IMR-90 (cell line): ENCODE measurements at regions not wholly inside any gene's neighbourhood (a gene's known extent, or its start where the extent isn't known, plus 50 kb on each side); places are given as distances from the start of the nearest gene placed in this dataset.

Source experiments
- ATAC-seq: fragments of 200-7000 bp; cut with Tn5 transposase; 2 replicates; pipeline ENCODE4 v1.9.1; 2020; ENCODE audit warnings: low read depth, mild to moderate bottlenecking, moderate library complexity
- BruUV-seq: library from RNA; stranded (reverse); fragments of 400-500 nt; replicated peaks from 2 replicates; lab custom pipeline; 2021; lab: Mats Ljungman, UMichigan
- CTCF ChIA-PET: fragments of 300-600 bp; formaldehyde crosslinking; extraction: SDS; loops from one replicate; lab custom pipeline; 2021; ENCODE audit warnings: antibody characterized with exemption; lab: Yijun Ruan, JAX
- POLR2A ChIA-PET: fragments of 300-600 bp; sonication (Branson Sonifier 250); formaldehyde crosslinking; loops from one replicate; lab custom pipeline; 2022; ENCODE audit warnings: antibody characterized with exemption; ENCODE audit not compliant: unreplicated experiment; lab: Charles Lee
- DNase-seq: peaks from one replicate; pipeline ENCODE4 v3.0.0; 2013
- H2AFZ ChIP-seq: replicated peaks from 2 replicates; pipeline ENCODE3; 2013; ENCODE audit warnings: low read length, mild to moderate bottlenecking; ENCODE audit not compliant: poor library complexity
- H2AK5ac ChIP-seq: 2 replicates; pipeline ENCODE4 v1.6.1; 2013; ENCODE audit warnings: low read depth, low read length, inconsistent platforms
- H2AK9ac ChIP-seq: replicated peaks from 2 replicates; pipeline ENCODE3; 2013; ENCODE audit warnings: mild to moderate bottlenecking, low read depth, low read length, moderate library complexity; ENCODE audit not compliant: poor library complexity
- H2BK120ac ChIP-seq: 2 replicates; pipeline ENCODE4 v1.6.1; 2013; ENCODE audit warnings: low read depth, low read length, inconsistent platforms
- H2BK15ac ChIP-seq: 3 replicates; pipeline ENCODE4 v1.6.1; 2013; ENCODE audit warnings: low read depth, low read length, inconsistent platforms
- H2BK20ac ChIP-seq: 2 replicates; pipeline ENCODE4 v1.6.1; 2013; ENCODE audit warnings: low read depth, mild to moderate bottlenecking, inconsistent platforms, low read length, moderate library complexity
- H2BK5ac ChIP-seq: 2 replicates; pipeline ENCODE4 v1.6.1; 2013; ENCODE audit warnings: mild to moderate bottlenecking, low read depth, low read length, inconsistent platforms; ENCODE audit not compliant: poor library complexity, severe bottlenecking
- H3K14ac ChIP-seq: replicated peaks from 2 replicates; pipeline ENCODE4 v1.6.1; 2013; ENCODE audit warnings: low read depth, low read length, inconsistent platforms
- H3K18ac ChIP-seq: 2 replicates; pipeline ENCODE4 v1.6.1; 2013; ENCODE audit warnings: low read depth, low read length, control low read depth
- H3K23ac ChIP-seq: 2 replicates; pipeline ENCODE4 v1.6.1; 2013; ENCODE audit warnings: low read depth, low read length, inconsistent platforms
- H3K27ac ChIP-seq: 2 replicates; pipeline ENCODE4 v1.5.1; 2013; ENCODE audit warnings: mild to moderate bottlenecking, control low read depth, low read length; ENCODE audit not compliant: insufficient read depth
- H3K27me3 ChIP-seq: 2 replicates; pipeline ENCODE4 v1.6.1; 2013; ENCODE audit warnings: low read length; ENCODE audit not compliant: control insufficient read depth, insufficient read depth
- H3K36me3 ChIP-seq: 2 replicates; pipeline ENCODE4 v1.6.1; 2013; ENCODE audit warnings: low read length, mixed read lengths; ENCODE audit not compliant: control insufficient read depth, insufficient read depth
- H3K4ac ChIP-seq: 2 replicates; pipeline ENCODE4 v1.6.1; 2013; ENCODE audit warnings: low read depth, low read length, inconsistent platforms
- H3K4me1 ChIP-seq: 2 replicates; pipeline ENCODE4 v1.6.1; 2013; ENCODE audit warnings: low read length, mixed read lengths; ENCODE audit not compliant: control insufficient read depth, insufficient read depth
- H3K4me2 ChIP-seq: 2 replicates; pipeline ENCODE4 v1.6.1; 2013; ENCODE audit warnings: low read depth, mild to moderate bottlenecking, control low read depth, low read length, moderate library complexity
- H3K4me3 ChIP-seq: 2 replicates; pipeline ENCODE4 v1.5.1; 2013; ENCODE audit warnings: low read depth, mild to moderate bottlenecking, control low read depth, low read length, moderate library complexity; ENCODE audit not compliant: insufficient read depth
- H3K56ac ChIP-seq: 2 replicates; pipeline ENCODE4 v1.6.1; 2013; ENCODE audit warnings: low read length, inconsistent platforms; ENCODE audit not compliant: insufficient read depth; ENCODE audit errors: extremely low read depth
- H3K79me1 ChIP-seq, 2 experiments: 2 replicates each; pipeline ENCODE4 v1.6.1; 2013; ENCODE audit warnings: low read length in 2 of 2, inconsistent platforms in 1 of 2, low read depth in 1 of 2
- H3K9ac ChIP-seq: 2 replicates; pipeline ENCODE4 v1.6.1; 2013; ENCODE audit warnings: low read depth, low read length, control low read depth
- H3K9me1 ChIP-seq: 2 replicates; pipeline ENCODE4 v1.6.1; 2013; ENCODE audit warnings: low read length, inconsistent platforms; ENCODE audit not compliant: insufficient read depth
- H3K9me3 ChIP-seq: 2 replicates; pipeline ENCODE4 v1.6.1; 2013; ENCODE audit warnings: low read length; ENCODE audit not compliant: control insufficient read depth, insufficient read depth
- H4K20me1 ChIP-seq: 2 replicates; pipeline ENCODE4 v1.6.1; 2013; ENCODE audit warnings: low read length, inconsistent platforms; ENCODE audit not compliant: insufficient read depth
- H4K5ac ChIP-seq: 2 replicates; pipeline ENCODE4 v1.6.1; 2013; ENCODE audit warnings: mild to moderate bottlenecking, low read depth, low read length, control low read depth
- H4K8ac ChIP-seq, 2 experiments: 2 replicates each; pipeline ENCODE4 v1.6.1; 2013; ENCODE audit warnings: low read depth in 2 of 2, low read length in 2 of 2, control low read depth in 1 of 2, inconsistent platforms in 1 of 2
- H4K91ac ChIP-seq: 2 replicates; pipeline ENCODE4 v1.6.1; 2013; ENCODE audit warnings: low read depth, low read length, inconsistent platforms; ENCODE audit not compliant: insufficient read depth
- CHD1 ChIP-seq: IDR thresholded peaks from 2 replicates; pipeline ENCODE4 v1.6.1; 2012; ENCODE audit warnings: low read depth, low read length, improper control_type of control experiment
- MAZ ChIP-seq: IDR thresholded peaks from 2 replicates; pipeline ENCODE4 v1.6.1; 2012; ENCODE audit warnings: low read depth, mild to moderate bottlenecking, low read length, improper control_type of control experiment, moderate library complexity, borderline replicate concordance
- POLR2A ChIP-seq: IDR thresholded peaks from 2 replicates; pipeline ENCODE4 v1.6.1; 2012; ENCODE audit warnings: mild to moderate bottlenecking, low read depth, low read length
- RFX5 ChIP-seq: IDR thresholded peaks from 2 replicates; pipeline ENCODE4 v1.8.0; 2012; ENCODE audit warnings: low read depth, mild to moderate bottlenecking, low read length, moderate library complexity
- USF2 ChIP-seq: fragments of 150-350 bp; IDR thresholded peaks from 2 replicates; pipeline ENCODE4 v1.6.1; 2017; ENCODE audit warnings: mild to moderate bottlenecking, antibody characterized with exemption, low read length, low read depth
- WGBS, 2 experiments: methylation state at CpG; one replicate each; pipeline versions ENCODE4 v1.1.5 to v1.1.7; 2013; ENCODE audit warnings: missing lambda C conversion rate in 2 of 2; ENCODE audit not compliant: insufficient read length in 1 of 2; ENCODE audit errors: extremely low coverage in 2 of 2; 5-methylcytosine and 5-hydroxymethylcytosine counted together
- dilution Hi-C: fragments of 300-500 bp; cut with HindIII; formaldehyde crosslinking; loops from one replicate; pipeline ENCODE4 v1.14.3; 2018; ENCODE audit warnings: low sequenced_read_pairs; ENCODE audit not compliant: unreplicated experiment
- in situ Hi-C: fragments of 300-500 bp; cut with MboI; formaldehyde crosslinking; loops from 3 replicates; pipeline ENCODE4 v1.14.3; 2019; ENCODE audit warnings: low sequenced_read_pairs, inconsistent platforms, mixed read lengths
- intact Hi-C: fragments of 100-400 bp; cut with micrococcal nuclease; formaldehyde crosslinking; loops from 2 replicates; pipeline ENCODE4 v1.10.0; 2022
- TF ChIP-seq, protein P1 (sequence below): fragments of 150-350 bp; IDR thresholded peaks from 2 replicates; pipeline ENCODE4 v1.6.1; 2016; ENCODE audit warnings: low read depth, mild to moderate bottlenecking, low read length, moderate library complexity, borderline replicate concordance

GRCh38 chr6:16061818-16062217 lies 67.1 kb upstream of the MYLIP start:
- Histone ChIP-seq H4K5ac (no peak overlapping the region), H3K4me2 (no peak overlapping the region), H2AK9ac (no peak overlapping the region), H3K9me3 (no peaks in the 10 kb centered on the region), H3K23ac (no peak overlapping the region), H4K91ac (no peak overlapping the region), H4K8ac (no peak overlapping the region), H2BK120ac (no peak overlapping the region), H3K4me3 (no peak overlapping the region), H2BK20ac (no peak overlapping the region), H3K4ac (no peak overlapping the region), H2AFZ (no peak overlapping the region), H2BK5ac (no peak overlapping the region), H3K18ac (no peak overlapping the region), H3K27me3 (peaks cover 11% of the 10 kb centered on the region), H3K4me1 (no peaks in the 10 kb centered on the region), H3K9me1 (no peaks in the 10 kb centered on the region; the same call in 1 of the 2 replicates), H4K20me1 (no peaks in the 10 kb centered on the region), H2AK5ac (no peak overlapping the region), H3K56ac (no peak overlapping the region), H3K79me1 (no peaks in the 10 kb centered on the region), H3K27ac (no peak overlapping the region), H3K14ac (no peak overlapping the region), H2BK15ac (no peak overlapping the region), H3K36me3 (no peaks in the 10 kb centered on the region), H3K9ac (no peak overlapping the region)
- dilution Hi-C loops (no loop called here), in situ Hi-C loops (no loop called here), intact Hi-C loops (no loop called here)
- ChIA-PET CTCF (interaction anchor here (0.6 kb wide), 1 partner anchor 244 kb away, joined by 5 read pairs; no protein-coding TSS in a partner anchor), POLR2A (no interaction called here)
- no peak for TF ChIP-seq RFX5
- TF ChIP-seq, protein P1, sequence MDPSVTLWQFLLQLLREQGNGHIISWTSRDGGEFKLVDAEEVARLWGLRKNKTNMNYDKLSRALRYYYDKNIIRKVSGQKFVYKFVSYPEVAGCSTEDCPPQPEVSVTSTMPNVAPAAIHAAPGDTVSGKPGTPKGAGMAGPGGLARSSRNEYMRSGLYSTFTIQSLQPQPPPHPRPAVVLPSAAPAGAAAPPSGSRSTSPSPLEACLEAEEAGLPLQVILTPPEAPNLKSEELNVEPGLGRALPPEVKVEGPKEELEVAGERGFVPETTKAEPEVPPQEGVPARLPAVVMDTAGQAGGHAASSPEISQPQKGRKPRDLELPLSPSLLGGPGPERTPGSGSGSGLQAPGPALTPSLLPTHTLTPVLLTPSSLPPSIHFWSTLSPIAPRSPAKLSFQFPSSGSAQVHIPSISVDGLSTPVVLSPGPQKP: no peak
- no peak for TF ChIP-seq CHD1
- no peak for TF ChIP-seq MAZ
- no peak for TF ChIP-seq USF2
- no peak for TF ChIP-seq POLR2A
- BruUV-seq: no TSS peak
- no CpG with 5 or more reads among the region's 2 CpGs for WGBS, 2 experiments
- DNase-seq (no peak), ATAC-seq (no peak)
